Endodermal cell (in vitro differentiated cells): ENCODE measurements at regions not wholly inside any gene's neighbourhood (a gene's known extent, or its start where the extent isn't known, plus 50 kb on each side); places are given as distances from the start of the nearest gene placed in this dataset.

Experiments
- DNase-seq: peaks from one replicate; pipeline ENCODE4 v3.0.0-alpha.2; 2017
- H3K27ac ChIP-seq: 2 replicates; pipeline ENCODE4 v1.5.1; 2013; ENCODE audit warnings: mild to moderate bottlenecking, low read depth, low read length, moderate library complexity
- H3K27me3 ChIP-seq: 2 replicates; pipeline ENCODE4 v1.6.1; 2013; ENCODE audit warnings: mild to moderate bottlenecking, low read length, moderate library complexity; ENCODE audit not compliant: insufficient read depth, control insufficient read depth, poor library complexity, severe bottlenecking
- H3K36me3 ChIP-seq: 2 replicates; pipeline ENCODE4 v1.7.0; 2013; ENCODE audit warnings: mild to moderate bottlenecking, low read length, moderate library complexity; ENCODE audit not compliant: control insufficient read depth, insufficient read depth
- H3K4me1 ChIP-seq: one replicate; pipeline ENCODE4 v1.7.0; 2013; ENCODE audit warnings: low read length; ENCODE audit not compliant: control insufficient read depth, insufficient read depth
- H3K4me3 ChIP-seq: 2 replicates; pipeline ENCODE4 v1.5.1; 2013; ENCODE audit warnings: mild to moderate bottlenecking, low read length, moderate library complexity
- H3K9ac ChIP-seq: 2 replicates; pipeline ENCODE4 v1.6.1; 2013; ENCODE audit warnings: mild to moderate bottlenecking, low read length, moderate library complexity; ENCODE audit not compliant: poor library complexity, severe bottlenecking; ENCODE audit errors: extremely low read depth
- H3K9me3 ChIP-seq: 2 replicates; pipeline ENCODE4 v1.6.1; 2013; ENCODE audit warnings: mild to moderate bottlenecking, low read length, moderate library complexity; ENCODE audit not compliant: control insufficient read depth
- H3K27ac Mint-ChIP-seq: 2 replicates; pipeline ENCODE4 v1.8.0; 2020; ENCODE audit warnings: mixed read lengths
- H3K27me3 Mint-ChIP-seq: 2 replicates; pipeline ENCODE4 v1.8.0; 2021; ENCODE audit warnings: mild to moderate bottlenecking, mixed read lengths; ENCODE audit not compliant: insufficient read depth
- H3K36me3 Mint-ChIP-seq: 2 replicates; pipeline ENCODE4 v1.8.0; 2020; ENCODE audit warnings: low read depth, mixed read lengths
- H3K4me1 Mint-ChIP-seq: 2 replicates; pipeline ENCODE4 v1.8.0; 2020; ENCODE audit warnings: mixed read lengths
- H3K4me3 Mint-ChIP-seq: 2 replicates; pipeline ENCODE4 v1.8.0; 2020; ENCODE audit warnings: mild to moderate bottlenecking, moderate library complexity, mixed read lengths
- H3K9me3 Mint-ChIP-seq: 2 replicates; pipeline ENCODE4 v1.8.0; 2020; ENCODE audit warnings: mild to moderate bottlenecking, mixed read lengths
- CTCF ChIP-seq: fragments of 200-600 bp; sonication (generic); conservative IDR thresholded peaks from 2 replicates; pipeline ENCODE4 v1.5.0; 2021; ENCODE audit warnings: antibody characterized with exemption, mild to moderate bottlenecking
- WGBS, 2 experiments: methylation state at CpG; one replicate each; pipeline versions ENCODE4 v1.1.5 to v1.1.7; 2013; ENCODE audit warnings: missing lambda C conversion rate in 2 of 2, mixed read lengths in 1 of 2; ENCODE audit not compliant: insufficient coverage in 1 of 2, insufficient read length in 1 of 2; 5-methylcytosine and 5-hydroxymethylcytosine counted together

- Histone ChIP-seq H3K4me3 (no peak overlapping the region), H3K36me3 (no peaks in the 10 kb centered on the region), H3K4me1 (no peaks in the 10 kb centered on the region), H3K9me3 (peaks cover 1% of the 10 kb centered on the region), H3K27ac (no peak overlapping the region), H3K9ac (no peak overlapping the region), H3K27me3 (no peaks in the 10 kb centered on the region)
- Mint-ChIP-seq H3K27me3 (no peaks in the 10 kb centered on the region), H3K9me3 (peaks cover 11% of the 10 kb centered on the region), H3K4me3 (no peak overlapping the region), H3K4me1 (no peaks in the 10 kb centered on the region), H3K27ac (no peak overlapping the region), H3K36me3 (peaks cover 2% of the 10 kb centered on the region)
- 86 to 92% methylated on average over 11 to 12 of the region's 12 CpGs for WGBS, 2 experiments
- DNase-seq: no peak
- TF ChIP-seq CTCF: no peak
Measured at GRCh38 chr16:6615636-6616035, 717.0 kb upstream of the RBFOX1 start.

GRCh38 chr16:6611535-6611934 lies 721.1 kb upstream of the RBFOX1 start:
- peaks cover 3% of the 10 kb centered on the region for H3K27me3 Mint-ChIP-seq
- Histone ChIP-seq H3K4me1 (no peaks in the 10 kb centered on the region), H3K4me3 (no peak overlapping the region), H3K9ac (no peak overlapping the region), H3K36me3 (no peaks in the 10 kb centered on the region), H3K27ac (no peak overlapping the region), H3K9me3 (no peaks in the 10 kb centered on the region), H3K27me3 (peaks cover 7% of the 10 kb centered on the region)
- no peak overlapping the region for H3K27ac Mint-ChIP-seq
- H3K4me1 Mint-ChIP-seq: no peaks in the 10 kb centered on the region
- no peaks in the 10 kb centered on the region for H3K36me3 Mint-ChIP-seq
- peak; percentile 81 for DNase-seq
- no peaks in the 10 kb centered on the region for H3K9me3 Mint-ChIP-seq
- peak; percentile 77 for TF ChIP-seq CTCF
- 71 to 83% methylated on average over 5 to 7 of the region's 7 CpGs for WGBS, 2 experiments
- no peak overlapping the region for H3K4me3 Mint-ChIP-seq

- Mint-ChIP-seq H3K36me3 (no peaks in the 10 kb centered on the region), H3K4me1 (no peaks in the 10 kb centered on the region), H3K4me3 (no peak overlapping the region)
Measured at GRCh38 chr16:6605490-6605889, 727.2 kb upstream of the RBFOX1 start.

More at GRCh38 chr16:6605490-6605889, 727.2 kb upstream of the RBFOX1 start:
- no peak for DNase-seq
- H3K9ac ChIP-seq: no peak overlapping the region
- no peaks in the 10 kb centered on the region for H3K9me3 Mint-ChIP-seq
- TF ChIP-seq CTCF: no peak
- H3K27ac ChIP-seq: no peak overlapping the region
- peaks cover 3% of the 10 kb centered on the region for H3K27me3 Mint-ChIP-seq
- H3K4me3 ChIP-seq: no peak overlapping the region
- H3K4me1 ChIP-seq: no peaks in the 10 kb centered on the region
- H3K9me3 ChIP-seq: no peaks in the 10 kb centered on the region
- H3K27ac Mint-ChIP-seq: no peak overlapping the region
- H3K36me3 ChIP-seq: no peaks in the 10 kb centered on the region
- 92 to 94% methylated on average over 11 of the region's 11 CpGs for WGBS, 2 experiments
- H3K27me3 ChIP-seq: peaks cover 11% of the 10 kb centered on the region
